ENCODE measurements at regions not wholly inside any gene's neighbourhood (a gene's known extent, or its start where the extent isn't known, plus 50 kb on each side); places are given as distances from the start of the nearest gene placed in this dataset.

DNA sequence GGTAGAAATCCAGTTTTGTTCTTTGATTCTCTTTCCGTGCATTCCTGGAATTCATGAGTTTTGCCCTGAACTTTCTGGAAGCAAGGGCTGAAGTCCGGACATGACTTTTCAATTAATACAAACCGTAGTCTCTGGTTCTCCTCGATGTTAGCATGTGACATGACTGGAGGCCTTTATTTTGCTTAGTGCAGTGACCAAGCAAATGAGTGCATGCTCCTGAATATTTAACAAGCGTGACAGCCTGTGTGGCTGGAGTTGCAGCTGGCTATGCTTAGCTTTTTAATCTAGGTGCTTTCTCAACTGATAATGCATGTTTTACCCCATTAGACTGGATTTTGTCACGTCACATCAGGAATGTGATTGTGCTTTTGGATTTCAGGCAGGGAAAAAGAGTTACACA is 302.1 kb downstream of the MAP2K6 start:
- no peaks in the 10 kb centered on the region for H4K20me1 ChIP-seq (ENCODE audit: insufficient read depth)
- H3K27me3 ChIP-seq (ENCODE audit: insufficient read depth, low read depth, low read length): no peaks in the 10 kb centered on the region
- no peaks in the 10 kb centered on the region for H3K79me2 ChIP-seq (replicated peaks; ENCODE audit: insufficient read depth, low read length)
- H3K4me3 ChIP-seq (ENCODE audit: low read length): no peak overlapping the region
- TF ChIP-seq RAD21 (conservative IDR thresholded peaks at IDR 0.05) (no peak), POLR2AphosphoS5 (IDR thresholded peaks at IDR 0.05) (no peak), TAF1 (IDR thresholded peaks at IDR 0.05; ENCODE audit: low read depth) (no peak), EP300 (conservative IDR thresholded peaks at IDR 0.05; ENCODE audit: poor library complexity, severe bottlenecking) (no peak), MXI1 (conservative IDR thresholded peaks at IDR 0.05; ENCODE audit: poor library complexity, severe bottlenecking) (no peak), SMC3 (conservative IDR thresholded peaks at IDR 0.05; ENCODE audit: poor library complexity) (no peak), EZH2 (IDR thresholded peaks at IDR 0.05; ENCODE audit: borderline replicate concordance, insufficient read depth, low read length, poor library complexity, severe bottlenecking) (no peak)
- TF ChIP-seq, protein P1, sequence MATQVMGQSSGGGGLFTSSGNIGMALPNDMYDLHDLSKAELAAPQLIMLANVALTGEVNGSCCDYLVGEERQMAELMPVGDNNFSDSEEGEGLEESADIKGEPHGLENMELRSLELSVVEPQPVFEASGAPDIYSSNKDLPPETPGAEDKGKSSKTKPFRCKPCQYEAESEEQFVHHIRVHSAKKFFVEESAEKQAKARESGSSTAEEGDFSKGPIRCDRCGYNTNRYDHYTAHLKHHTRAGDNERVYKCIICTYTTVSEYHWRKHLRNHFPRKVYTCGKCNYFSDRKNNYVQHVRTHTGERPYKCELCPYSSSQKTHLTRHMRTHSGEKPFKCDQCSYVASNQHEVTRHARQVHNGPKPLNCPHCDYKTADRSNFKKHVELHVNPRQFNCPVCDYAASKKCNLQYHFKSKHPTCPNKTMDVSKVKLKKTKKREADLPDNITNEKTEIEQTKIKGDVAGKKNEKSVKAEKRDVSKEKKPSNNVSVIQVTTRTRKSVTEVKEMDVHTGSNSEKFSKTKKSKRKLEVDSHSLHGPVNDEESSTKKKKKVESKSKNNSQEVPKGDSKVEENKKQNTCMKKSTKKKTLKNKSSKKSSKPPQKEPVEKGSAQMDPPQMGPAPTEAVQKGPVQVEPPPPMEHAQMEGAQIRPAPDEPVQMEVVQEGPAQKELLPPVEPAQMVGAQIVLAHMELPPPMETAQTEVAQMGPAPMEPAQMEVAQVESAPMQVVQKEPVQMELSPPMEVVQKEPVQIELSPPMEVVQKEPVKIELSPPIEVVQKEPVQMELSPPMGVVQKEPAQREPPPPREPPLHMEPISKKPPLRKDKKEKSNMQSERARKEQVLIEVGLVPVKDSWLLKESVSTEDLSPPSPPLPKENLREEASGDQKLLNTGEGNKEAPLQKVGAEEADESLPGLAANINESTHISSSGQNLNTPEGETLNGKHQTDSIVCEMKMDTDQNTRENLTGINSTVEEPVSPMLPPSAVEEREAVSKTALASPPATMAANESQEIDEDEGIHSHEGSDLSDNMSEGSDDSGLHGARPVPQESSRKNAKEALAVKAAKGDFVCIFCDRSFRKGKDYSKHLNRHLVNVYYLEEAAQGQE (IDR thresholded peaks at IDR 0.05; ENCODE audit: borderline replicate concordance): no peak
- TF ChIP-seq, protein P2, sequence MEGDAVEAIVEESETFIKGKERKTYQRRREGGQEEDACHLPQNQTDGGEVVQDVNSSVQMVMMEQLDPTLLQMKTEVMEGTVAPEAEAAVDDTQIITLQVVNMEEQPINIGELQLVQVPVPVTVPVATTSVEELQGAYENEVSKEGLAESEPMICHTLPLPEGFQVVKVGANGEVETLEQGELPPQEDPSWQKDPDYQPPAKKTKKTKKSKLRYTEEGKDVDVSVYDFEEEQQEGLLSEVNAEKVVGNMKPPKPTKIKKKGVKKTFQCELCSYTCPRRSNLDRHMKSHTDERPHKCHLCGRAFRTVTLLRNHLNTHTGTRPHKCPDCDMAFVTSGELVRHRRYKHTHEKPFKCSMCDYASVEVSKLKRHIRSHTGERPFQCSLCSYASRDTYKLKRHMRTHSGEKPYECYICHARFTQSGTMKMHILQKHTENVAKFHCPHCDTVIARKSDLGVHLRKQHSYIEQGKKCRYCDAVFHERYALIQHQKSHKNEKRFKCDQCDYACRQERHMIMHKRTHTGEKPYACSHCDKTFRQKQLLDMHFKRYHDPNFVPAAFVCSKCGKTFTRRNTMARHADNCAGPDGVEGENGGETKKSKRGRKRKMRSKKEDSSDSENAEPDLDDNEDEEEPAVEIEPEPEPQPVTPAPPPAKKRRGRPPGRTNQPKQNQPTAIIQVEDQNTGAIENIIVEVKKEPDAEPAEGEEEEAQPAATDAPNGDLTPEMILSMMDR (IDR thresholded peaks at IDR 0.05; ENCODE audit: poor library complexity, severe bottlenecking): no peak
- no peak overlapping the region for H3K9ac ChIP-seq (ENCODE audit: low read length)
- H3K36me3 ChIP-seq (ENCODE audit: insufficient read depth, low read length): no peaks in the 10 kb centered on the region
- no peak overlapping the region for H3K4me2 ChIP-seq (ENCODE audit: low read length)
- H3K27ac ChIP-seq (ENCODE audit: low read length): no peak overlapping the region
- H2AFZ ChIP-seq (ENCODE audit: low read depth, low read length): no peak overlapping the region
- H3K9me3 ChIP-seq (ENCODE audit: low read length): no peaks in the 10 kb centered on the region
- H3F3A ChIP-seq (ENCODE audit: insufficient read depth, low read length, poor library complexity, severe bottlenecking): no peaks in the 10 kb centered on the region
- no peaks in the 10 kb centered on the region for H3K9me2 ChIP-seq (ENCODE audit: insufficient read depth, low read length)

DNA sequence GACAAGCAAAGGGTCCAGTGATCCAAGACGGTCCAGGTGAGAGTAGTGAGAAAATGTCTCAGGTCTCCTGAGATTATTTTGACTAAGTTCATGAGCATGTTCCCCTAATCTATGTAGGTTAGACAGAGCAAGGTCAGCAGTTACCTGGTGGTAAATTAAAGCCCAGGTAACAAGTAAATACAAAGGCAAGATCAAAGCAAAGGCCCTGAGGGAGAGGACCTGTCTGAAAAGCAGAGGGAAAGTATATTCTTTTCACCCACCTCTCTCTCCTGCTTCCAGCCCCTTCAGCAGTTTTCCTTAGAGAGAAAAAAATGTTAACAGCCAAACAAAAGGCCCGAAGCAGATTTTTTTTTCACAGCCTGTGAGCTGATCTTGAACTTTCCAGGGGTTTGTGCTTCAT is 302.7 kb downstream of the MAP2K6 start:
- Histone ChIP-seq H3K27me3 (ENCODE audit: insufficient read depth, low read depth, low read length) (no peaks in the 10 kb centered on the region), H3K27ac (ENCODE audit: low read length) (no peak overlapping the region)

More for the DNA sequence above, 302.7 kb downstream of the MAP2K6 start:
- Histone ChIP-seq H3K9ac (ENCODE audit: low read length) (no peak overlapping the region), H3K9me3 (ENCODE audit: low read length) (no peaks in the 10 kb centered on the region), H4K20me1 (ENCODE audit: insufficient read depth) (no peaks in the 10 kb centered on the region), H3K4me2 (ENCODE audit: low read length) (no peak overlapping the region), H3K79me2 (replicated peaks; ENCODE audit: insufficient read depth, low read length) (no peaks in the 10 kb centered on the region), H3K9me2 (ENCODE audit: insufficient read depth, low read length) (no peaks in the 10 kb centered on the region), H2AFZ (ENCODE audit: low read depth, low read length) (no peak overlapping the region), H3K36me3 (ENCODE audit: insufficient read depth, low read length) (no peaks in the 10 kb centered on the region), H3F3A (ENCODE audit: insufficient read depth, low read length, poor library complexity, severe bottlenecking) (no peaks in the 10 kb centered on the region), H3K4me3 (ENCODE audit: low read length) (no peak overlapping the region)
- TF ChIP-seq POLR2AphosphoS5 (IDR thresholded peaks at IDR 0.05) (no peak), TAF1 (IDR thresholded peaks at IDR 0.05; ENCODE audit: low read depth) (no peak), EZH2 (IDR thresholded peaks at IDR 0.05; ENCODE audit: borderline replicate concordance, insufficient read depth, low read length, poor library complexity, severe bottlenecking) (no peak), SMC3 (conservative IDR thresholded peaks at IDR 0.05; ENCODE audit: poor library complexity) (no peak), MXI1 (conservative IDR thresholded peaks at IDR 0.05; ENCODE audit: poor library complexity, severe bottlenecking) (no peak), EP300 (conservative IDR thresholded peaks at IDR 0.05; ENCODE audit: poor library complexity, severe bottlenecking) (no peak), RAD21 (conservative IDR thresholded peaks at IDR 0.05) (no peak)
- TF ChIP-seq, protein P1 (IDR thresholded peaks at IDR 0.05; ENCODE audit: borderline replicate concordance): no peak
- TF ChIP-seq, protein P2 (IDR thresholded peaks at IDR 0.05; ENCODE audit: poor library complexity, severe bottlenecking): no peak
